Kidney epithelial cell (primary cell): ENCODE measurements at regions not wholly inside any gene's neighbourhood (a gene's known extent, or its start where the extent isn't known, plus 50 kb on each side); places are given as distances from the start of the nearest gene placed in this dataset.
A peak's percentile ranks its signal among the peaks of the same experiment; 100 is the strongest.

ENCODE experiments used
- DNase-seq: peaks from one replicate; pipeline ENCODE4 v3.0.0-alpha.2; 2010; ENCODE audit warnings: low read depth
- H3K27me3 ChIP-seq: 2 replicates; pipeline ENCODE4 v1.6.0; 2011; ENCODE audit warnings: low read length; ENCODE audit not compliant: control insufficient read depth, insufficient read depth
- H3K36me3 ChIP-seq: 2 replicates; pipeline ENCODE4 v1.5.1; 2011; ENCODE audit warnings: low read length; ENCODE audit not compliant: control insufficient read depth, insufficient read depth
- H3K4me3 ChIP-seq: 2 replicates; pipeline ENCODE4 v1.5.1; 2011; ENCODE audit warnings: low read depth, mild to moderate bottlenecking, control low read depth, low read length
- TF ChIP-seq, protein P1 (sequence below): IDR thresholded peaks from 2 replicates; pipeline ENCODE4 v1.5.1; 2011; ENCODE audit warnings: mild to moderate bottlenecking, moderate library complexity, low read length, control low read depth, inconsistent platforms; ENCODE audit not compliant: insufficient read depth, poor library complexity, severe bottlenecking

GRCh38 chr5:61827445-61827975 is 478.5 kb upstream of the KIF2A start:
- TF ChIP-seq, protein P1, sequence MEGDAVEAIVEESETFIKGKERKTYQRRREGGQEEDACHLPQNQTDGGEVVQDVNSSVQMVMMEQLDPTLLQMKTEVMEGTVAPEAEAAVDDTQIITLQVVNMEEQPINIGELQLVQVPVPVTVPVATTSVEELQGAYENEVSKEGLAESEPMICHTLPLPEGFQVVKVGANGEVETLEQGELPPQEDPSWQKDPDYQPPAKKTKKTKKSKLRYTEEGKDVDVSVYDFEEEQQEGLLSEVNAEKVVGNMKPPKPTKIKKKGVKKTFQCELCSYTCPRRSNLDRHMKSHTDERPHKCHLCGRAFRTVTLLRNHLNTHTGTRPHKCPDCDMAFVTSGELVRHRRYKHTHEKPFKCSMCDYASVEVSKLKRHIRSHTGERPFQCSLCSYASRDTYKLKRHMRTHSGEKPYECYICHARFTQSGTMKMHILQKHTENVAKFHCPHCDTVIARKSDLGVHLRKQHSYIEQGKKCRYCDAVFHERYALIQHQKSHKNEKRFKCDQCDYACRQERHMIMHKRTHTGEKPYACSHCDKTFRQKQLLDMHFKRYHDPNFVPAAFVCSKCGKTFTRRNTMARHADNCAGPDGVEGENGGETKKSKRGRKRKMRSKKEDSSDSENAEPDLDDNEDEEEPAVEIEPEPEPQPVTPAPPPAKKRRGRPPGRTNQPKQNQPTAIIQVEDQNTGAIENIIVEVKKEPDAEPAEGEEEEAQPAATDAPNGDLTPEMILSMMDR = no peak
- no peaks in the 10 kb centered on the region for H3K27me3 ChIP-seq

DNA sequence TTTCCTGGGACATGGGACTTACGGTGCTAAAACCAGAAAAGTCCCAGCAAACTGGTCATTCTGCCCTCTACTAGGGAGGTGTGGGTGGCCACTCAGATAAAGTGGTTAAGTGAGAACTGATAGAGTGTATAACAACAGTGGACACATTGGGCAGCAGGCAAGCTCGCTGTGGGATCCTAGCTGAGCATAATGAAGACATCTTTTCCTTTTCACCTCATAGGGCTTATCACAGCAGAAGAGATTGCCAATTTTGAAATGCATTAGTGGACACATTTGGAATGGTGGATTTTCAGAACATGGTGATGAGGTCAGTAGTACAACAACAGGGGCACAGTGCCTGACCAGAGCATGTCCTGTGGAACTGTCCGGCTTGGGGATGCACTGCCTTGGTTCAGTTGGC is 477.1 kb upstream of the KIF2A start:
- no peaks in the 10 kb centered on the region for H3K36me3 ChIP-seq
- TF ChIP-seq, protein P1 = no peak
- DNase-seq = no peak
- no peak overlapping the region for H3K4me3 ChIP-seq
- no peaks in the 10 kb centered on the region for H3K27me3 ChIP-seq

More at GRCh38 chr5:61827445-61827975, 478.5 kb upstream of the KIF2A start:
- DNase-seq = no peak
- no peak overlapping the region for H3K4me3 ChIP-seq
- H3K36me3 ChIP-seq = no peaks in the 10 kb centered on the region

GRCh38 chr5:61831736-61832135 is 474.3 kb upstream of the KIF2A start:
- Histone ChIP-seq H3K36me3 (no peaks in the 10 kb centered on the region), H3K4me3 (no peak overlapping the region), H3K27me3 (no peaks in the 10 kb centered on the region)
- DNase-seq = no peak
- TF ChIP-seq, protein P1 = no peak

DNA sequence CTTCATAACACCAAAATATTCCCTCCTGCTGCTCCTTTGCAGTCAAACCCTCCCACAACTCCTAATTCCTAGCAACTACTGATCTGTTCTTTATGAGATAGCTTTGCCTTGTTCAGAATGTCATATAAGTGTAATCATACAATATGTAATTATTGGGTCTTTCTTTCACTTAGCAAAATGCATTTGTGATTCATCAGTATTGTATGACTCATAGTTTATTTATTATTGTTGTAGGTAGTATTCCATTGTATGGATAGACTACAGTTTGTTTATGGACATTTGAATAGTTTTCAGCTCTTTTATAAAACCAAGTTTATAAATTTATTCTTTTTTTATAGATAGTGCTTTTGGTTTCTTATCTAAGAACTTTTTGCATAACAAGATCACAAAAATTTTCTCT is 468.2 kb upstream of the KIF2A start:
- Histone ChIP-seq H3K36me3 (no peaks in the 10 kb centered on the region), H3K4me3 (no peak overlapping the region), H3K27me3 (no peaks in the 10 kb centered on the region)
- DNase-seq = no peak
- TF ChIP-seq, protein P1 = no peak

- Histone ChIP-seq H3K4me3 (no peak overlapping the region), H3K27me3 (no peaks in the 10 kb centered on the region), H3K36me3 (no peaks in the 10 kb centered on the region)
- TF ChIP-seq, protein P1 = no peak
- peak; percentile 50 for DNase-seq
Observed at GRCh38 chr5:61840361-61840760, 465.6 kb upstream of the KIF2A start.

GRCh38 chr5:61842840-61843239 is 463.2 kb upstream of the KIF2A start:
- Histone ChIP-seq H3K27me3 (no peaks in the 10 kb centered on the region), H3K4me3 (no peak overlapping the region), H3K36me3 (no peaks in the 10 kb centered on the region)
- TF ChIP-seq, protein P1 = no peak
- DNase-seq = no peak
